ENCODE measurements at regions not wholly inside any gene's neighbourhood (a gene's known extent, or its start where the extent isn't known, plus 50 kb on each side); places are given as distances from the start of the nearest gene placed in this dataset.

DNA sequence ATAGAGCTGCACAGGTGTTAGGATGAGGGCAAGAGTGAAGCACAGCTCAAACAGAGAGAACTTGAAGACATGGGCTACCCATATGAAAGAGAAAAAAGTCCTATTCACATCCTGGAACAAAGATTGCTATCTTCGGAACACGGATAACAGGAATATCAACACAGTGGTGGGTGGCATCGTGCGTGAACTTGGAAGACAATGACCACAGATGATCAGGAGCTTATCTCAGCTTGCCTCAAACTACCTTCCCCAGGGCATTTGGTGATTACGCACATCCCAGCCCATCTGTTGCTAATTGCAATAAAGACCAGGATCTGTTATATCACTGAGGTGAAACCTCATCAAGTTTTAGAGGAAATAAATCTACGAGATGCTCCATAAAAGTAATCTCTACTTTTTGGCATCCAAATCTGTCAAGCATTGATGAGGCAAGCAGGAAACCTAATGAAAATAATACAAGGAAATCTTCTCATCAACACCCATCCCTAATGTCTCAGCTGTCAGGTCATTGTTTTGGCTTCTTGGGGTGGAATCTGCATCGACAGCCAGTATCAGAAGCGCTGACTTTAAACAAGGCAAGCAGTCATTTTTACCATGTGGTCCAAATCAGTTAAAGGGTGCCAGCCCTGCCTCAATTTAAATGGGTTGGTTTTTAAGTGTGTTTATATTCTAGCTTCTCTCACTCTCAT, 188.2 kb downstream of the SPCS3 start:
- no peak for DNase-seq (ENCODE audit: low read depth in 2 of 2)

DNA sequence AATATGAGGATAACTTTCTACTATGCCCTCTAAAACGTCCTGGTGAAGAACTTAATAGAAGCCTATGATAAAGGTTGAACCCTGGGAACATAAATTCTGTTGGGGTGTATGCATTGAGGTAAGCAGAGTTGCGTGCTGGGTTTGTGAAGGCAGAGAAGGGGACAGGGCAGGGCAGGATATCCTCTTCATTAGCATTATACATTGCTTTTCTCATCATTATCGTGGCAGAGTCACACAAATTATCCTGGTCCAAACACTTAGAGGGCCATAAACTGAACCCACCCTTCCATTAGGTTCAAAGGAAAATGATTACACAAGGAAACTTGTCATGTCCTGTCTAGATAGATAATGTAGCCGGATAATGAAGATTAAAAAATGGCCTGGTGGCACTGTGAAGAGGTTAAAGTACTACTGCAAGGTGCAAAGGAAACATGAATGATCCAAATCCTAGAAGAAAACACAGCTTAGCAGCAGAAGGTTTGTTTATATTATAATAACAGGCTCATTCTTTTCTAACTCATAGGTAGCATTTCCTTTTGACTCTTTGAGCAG, 189.1 kb downstream of the SPCS3 start:
- DNase-seq (ENCODE audit: low read depth in 2 of 2), result no peak

DNA sequence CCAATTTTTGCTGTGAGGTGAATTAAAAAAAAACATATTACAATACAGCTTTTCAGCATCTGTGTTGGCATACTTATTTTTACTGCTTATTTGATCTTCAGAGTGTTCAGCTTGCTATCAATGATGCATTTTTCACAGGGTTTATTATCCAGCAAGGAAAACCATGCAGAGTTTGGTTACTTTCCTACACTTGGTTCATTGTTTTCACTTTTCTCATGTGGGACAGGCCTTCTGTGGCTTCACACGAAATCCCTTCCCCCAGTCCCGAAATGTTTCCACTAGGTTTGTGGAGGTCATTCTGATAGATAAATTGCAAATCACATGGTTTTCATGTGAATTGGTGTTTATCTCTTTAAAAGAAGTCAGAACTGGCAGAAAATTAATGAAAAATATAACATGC, 205.8 kb downstream of the SPCS3 start:
- DNase-seq (ENCODE audit: low read depth in 2 of 2), result no peak

DNA sequence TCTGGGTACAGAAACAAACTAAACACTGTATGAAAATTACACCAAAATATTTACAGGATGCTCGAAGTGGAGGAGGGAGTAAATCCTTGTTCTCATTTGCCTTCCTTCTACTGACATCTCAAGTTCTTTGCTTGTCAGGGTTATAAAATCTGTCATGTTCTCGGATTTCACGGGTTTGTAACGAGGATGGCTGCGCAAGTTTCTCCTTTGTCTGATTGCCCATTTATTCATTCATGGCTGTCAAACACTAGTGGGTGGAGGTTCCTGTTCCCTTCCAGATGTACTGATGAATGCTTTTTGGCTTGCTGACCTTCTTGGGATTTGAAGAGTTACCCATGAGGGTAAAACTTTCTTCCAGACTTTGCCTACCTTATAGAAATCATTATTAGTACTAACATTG, 206.9 kb downstream of the SPCS3 start:
- DNase-seq (ENCODE audit: low read depth in 2 of 2), result no peak

DNA sequence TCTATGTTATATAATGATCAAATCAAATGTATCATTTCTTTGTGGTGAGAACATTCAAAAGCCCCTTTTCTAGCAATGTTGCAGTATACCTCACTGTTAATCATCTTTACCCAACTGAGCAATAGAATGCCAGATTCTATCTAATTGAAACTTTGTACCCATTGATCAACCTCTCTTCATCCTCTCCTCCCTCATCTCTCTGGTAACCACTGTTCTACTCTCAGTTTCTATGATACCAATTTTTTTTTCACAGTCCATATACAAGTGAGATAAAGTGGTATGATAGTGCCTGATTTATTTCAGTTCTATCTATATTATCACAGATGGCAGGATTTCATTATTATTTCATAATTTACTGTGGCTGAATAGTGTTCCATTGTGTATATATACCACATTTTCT, 209.8 kb downstream of the SPCS3 start:
- no peak for DNase-seq (ENCODE audit: low read depth in 2 of 2)

DNA sequence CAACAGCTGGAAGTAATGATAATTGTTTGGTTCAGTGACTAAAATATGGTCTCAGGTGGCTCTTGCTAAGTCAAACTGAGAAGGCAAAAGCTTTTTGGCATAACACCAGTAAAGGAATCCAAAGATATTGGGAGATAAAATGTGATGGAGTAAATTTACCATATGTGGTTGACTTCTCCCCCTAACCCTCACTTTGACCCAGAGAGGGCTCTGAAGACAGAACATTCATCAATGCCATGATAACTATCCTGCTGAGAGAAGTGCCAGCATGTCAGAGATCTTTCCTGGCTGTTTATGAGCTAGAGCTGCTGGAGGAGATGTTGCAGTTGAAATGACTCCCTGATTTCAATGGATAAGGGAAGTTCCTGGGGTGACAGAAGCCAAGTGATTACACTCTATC, 213.4 kb downstream of the SPCS3 start:
- no peak for DNase-seq (ENCODE audit: low read depth in 2 of 2)

DNA sequence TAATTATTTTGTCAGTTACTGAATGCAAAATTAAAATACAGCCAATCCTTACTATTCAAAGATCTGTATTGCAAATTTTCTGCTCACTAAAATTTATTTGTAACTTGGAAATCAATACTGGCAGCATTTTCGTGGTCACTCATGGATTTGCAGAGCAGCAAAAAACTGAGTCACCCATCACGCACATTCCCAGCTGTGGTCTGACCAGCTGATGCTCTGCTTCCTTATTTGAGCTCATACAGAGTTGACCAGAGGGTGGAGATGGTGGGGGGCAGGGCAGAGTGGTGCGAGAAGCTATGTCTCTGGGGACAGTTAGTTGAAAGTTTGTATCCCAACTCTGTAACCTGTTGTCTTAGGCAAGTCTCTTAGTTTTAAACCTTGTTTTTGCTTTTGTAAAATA, 214.8 kb downstream of the SPCS3 start:
- DNase-seq (ENCODE audit: low read depth in 2 of 2), result no peak

DNA sequence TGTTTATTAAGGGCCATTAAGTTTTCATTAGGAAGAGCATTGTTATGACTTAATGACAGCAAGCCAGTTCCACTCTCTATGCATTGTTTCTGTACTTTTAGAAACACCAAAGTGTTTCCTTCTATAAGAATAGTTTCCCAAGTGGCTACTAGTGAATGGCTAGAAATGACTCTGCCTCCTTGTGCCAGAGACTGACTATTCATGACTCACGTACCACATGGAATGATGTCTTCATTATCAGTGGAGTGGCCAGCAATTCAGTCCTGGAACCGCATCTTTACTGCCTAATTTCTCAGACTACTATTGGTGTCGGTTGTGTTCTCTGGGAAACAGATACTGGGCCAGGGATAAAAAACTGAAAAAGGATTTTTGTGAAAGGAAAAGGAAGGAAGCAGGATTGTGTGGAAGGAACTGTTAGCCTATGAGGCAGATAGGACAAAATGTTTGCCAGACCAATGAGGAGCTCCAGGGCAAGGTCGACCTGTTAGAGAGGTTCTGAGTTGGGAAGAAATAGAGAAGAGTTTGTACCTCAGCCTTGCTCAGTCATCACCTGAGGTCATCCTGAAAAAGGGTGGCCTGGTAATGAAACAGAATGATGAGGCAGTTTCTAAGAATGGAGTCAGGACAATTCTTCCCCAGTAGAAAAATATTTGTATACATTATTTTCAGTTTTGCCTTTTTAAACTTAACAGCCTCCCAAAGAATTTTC, 218.6 kb downstream of the SPCS3 start:
- peak in 1 of 2 donors; percentile 2 for DNase-seq (ENCODE audit: low read depth in 2 of 2)

DNA sequence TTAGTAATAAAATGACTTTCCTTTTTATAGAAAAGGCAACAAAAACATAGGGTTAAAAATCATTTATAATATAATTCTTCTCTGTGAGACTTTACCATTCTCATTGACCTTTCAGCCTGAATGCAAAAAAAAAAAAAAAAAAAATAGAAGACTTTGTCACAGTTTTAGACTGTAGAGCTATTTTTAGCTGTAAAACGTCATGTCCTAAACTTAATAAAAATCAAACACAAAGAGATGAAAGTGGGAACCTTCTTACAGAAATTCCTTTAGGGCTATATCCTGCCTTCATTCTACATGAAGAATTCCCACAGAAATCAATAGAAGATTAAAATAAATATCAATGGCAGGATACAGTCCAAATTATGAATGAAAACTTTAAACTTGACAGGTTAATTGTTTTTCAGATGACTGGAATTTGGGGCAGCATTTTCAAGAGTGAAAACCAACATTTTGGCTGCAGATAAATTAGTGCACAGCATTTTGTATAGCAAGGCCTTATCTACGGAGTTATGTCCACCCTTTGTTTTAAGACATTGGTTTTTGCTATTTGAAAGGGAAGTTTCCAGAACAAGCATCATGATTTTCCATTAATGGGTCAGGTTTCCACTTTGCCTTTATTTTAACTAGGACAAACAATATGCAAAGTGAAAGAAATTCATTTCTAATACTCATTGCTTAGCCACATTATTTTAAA, 219.5 kb downstream of the SPCS3 start:
- no peak for DNase-seq (ENCODE audit: low read depth in 2 of 2)

DNA sequence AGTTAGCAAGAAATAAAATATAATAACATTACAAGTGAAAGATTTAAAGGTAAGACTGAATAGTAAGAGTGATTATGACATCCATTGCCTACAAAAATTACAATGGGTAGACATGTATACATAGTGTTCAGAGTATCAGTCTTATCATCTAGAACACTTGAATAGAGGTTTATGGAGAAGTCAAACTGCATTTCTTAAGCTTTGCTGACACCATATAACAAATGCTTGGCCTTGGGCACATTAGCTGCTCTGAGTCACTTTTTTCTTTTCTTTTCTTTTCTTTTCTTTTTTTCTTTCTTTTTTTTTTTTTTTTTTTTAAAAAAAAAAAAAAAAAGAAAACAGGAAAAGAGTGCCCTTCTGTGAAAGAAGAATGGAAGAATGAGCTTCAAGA, 220.0 kb downstream of the SPCS3 start:
- no peak for DNase-seq (ENCODE audit: low read depth in 2 of 2)

DNA sequence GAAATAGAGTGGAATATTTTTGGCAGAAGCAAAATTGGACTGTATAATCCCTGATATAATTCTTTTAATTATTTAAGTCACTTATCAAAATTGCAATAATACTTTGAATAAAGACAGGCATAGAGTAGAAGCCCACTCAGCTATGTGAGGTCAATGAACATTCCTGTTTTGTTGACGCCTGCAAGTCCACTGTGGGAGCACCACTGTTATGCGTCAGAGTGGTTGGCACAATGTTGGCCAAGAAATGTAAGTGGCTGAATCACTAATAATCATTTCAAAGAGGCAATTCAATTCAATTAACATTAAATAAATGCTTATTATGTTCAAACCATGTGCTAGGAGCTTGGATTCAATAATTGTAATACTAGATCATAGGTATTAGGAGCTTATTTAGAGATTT, 221.0 kb downstream of the SPCS3 start:
- DNase-seq (ENCODE audit: low read depth in 2 of 2), result peak in 1 of 2 donors; percentile 1

DNA sequence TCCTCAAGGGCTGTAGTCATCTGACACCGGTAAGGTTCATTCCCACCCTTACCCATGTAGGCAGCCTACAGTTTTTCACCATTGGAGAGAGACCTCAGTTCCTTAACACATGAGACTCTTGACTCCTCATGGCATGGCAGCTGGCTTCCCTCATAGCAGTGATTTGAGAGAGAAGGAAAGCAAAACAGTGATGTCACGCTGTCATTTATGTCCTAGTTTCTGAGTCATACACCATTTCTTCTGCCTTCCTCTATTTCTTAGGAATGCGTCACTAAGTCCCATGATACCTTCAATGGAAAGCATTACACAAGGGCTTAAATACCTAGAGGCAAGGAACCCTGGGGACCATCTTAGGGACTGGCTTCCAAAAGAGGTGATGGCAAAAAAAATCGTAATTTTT, 226.1 kb downstream of the SPCS3 start:
- DNase-seq (ENCODE audit: low read depth in 2 of 2), result no peak

DNA sequence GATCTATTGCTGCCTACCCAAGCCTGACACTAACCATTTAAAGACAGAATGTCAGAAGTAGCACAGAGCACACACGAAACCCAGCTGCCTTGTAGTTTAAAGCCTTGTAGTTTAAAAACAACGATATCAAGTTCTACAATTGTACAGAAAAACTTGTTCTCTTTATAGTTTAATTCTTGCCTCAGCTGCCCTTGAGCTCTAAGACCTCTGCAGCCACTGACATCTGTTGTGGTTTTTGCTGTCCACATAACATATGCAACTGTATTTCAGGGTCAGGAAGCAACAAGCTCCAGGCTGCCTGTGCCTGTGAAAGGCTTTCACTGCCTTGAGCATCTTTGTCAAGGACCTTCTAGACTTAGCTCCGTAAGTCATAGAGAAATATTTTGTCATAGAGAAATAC, 227.2 kb downstream of the SPCS3 start:
- DNase-seq (ENCODE audit: low read depth in 2 of 2), result no peak

DNA sequence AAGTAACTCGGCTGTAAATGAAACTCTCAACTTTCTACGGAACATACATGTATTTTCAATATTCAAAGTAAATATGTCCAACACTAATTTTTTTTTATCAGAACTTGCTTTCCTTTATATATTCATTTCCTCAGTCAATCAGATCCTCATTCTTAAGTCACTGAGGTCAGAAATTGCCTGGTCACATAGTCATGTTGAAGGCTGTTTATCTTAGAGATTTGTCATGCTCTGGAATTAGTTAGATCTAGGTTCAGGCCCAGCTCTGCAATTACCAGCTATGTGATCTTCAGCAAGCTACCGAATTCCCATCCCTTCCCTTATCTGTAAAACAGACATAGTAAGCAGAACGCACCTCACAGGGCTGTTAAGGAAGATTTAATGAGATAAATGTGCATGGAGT, 228.8 kb downstream of the SPCS3 start:
- DNase-seq (ENCODE audit: low read depth in 2 of 2), result no peak

DNA sequence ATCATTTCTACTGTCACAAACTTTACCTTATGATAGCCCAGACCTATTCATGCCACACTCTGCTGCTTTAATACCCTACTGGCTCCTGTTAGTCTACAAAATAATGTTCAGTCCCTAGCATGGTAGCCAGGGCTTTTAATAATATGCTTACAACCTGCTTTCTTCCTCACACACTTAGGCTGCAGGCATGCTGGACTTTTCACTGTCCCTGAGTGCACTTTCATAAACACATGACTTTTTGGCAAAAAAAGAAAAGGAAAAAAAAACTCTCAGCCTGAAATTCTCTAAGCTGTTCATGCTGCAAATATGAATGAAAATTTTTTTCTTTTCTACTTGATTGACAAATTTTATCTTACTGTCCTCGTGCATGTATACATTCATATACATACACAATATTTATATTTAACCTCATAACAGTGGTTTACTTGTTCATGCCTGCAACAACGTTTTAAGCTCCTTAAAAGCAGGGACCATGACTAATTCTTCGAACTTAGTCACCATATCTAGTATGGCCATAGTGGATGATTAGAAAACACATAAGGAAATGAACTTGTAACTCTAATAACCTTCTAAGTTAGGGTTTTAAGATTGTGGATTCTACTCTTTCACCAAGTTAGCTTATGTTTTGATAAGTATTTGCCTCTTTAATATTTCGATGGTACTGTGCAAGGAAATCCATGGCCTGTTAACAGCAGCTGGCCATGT, 229.5 kb downstream of the SPCS3 start:
- DNase-seq (ENCODE audit: low read depth in 2 of 2), result no peak

DNA sequence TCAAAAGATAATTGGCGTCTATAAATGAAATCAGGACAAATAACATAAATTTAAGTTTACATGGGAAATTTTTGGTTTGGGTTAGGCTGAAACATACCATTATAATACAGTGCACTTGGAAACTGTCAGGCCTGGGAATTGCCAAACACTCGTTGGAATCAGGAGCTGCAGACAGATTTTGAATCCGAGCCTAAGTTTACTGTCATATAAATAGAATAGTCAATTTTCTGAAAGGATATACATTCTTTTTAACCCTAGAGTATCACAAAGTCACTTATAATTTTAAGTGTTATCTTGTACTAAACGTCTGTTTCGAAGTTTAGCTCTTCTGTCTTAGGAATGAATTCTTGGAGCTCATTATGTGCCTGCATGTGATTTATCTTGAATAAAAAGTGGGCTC, 234.1 kb downstream of the VEGFC start:
- DNase-seq (ENCODE audit: low read depth in 2 of 2), result no peak

DNA sequence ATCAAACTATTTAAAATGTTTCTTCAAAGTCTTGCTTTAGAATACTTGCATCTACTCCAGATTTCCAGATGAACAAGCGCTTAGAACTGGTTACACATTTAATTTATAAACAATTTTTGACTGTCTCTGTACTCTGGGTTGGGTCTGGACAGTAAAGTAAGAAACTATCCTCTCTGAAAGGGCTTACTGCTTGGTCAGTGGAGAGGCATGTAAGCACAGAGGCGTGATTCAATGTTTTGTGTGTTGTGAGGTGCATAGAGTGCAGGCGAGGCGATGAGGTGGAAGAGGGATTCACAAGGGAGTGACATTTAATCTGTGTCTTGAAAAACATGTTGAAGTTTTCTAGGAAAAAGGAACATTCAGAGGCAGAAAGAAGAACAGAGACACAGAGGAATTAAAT, 231.4 kb downstream of the VEGFC start:
- DNase-seq (ENCODE audit: low read depth in 2 of 2), result no peak

DNA sequence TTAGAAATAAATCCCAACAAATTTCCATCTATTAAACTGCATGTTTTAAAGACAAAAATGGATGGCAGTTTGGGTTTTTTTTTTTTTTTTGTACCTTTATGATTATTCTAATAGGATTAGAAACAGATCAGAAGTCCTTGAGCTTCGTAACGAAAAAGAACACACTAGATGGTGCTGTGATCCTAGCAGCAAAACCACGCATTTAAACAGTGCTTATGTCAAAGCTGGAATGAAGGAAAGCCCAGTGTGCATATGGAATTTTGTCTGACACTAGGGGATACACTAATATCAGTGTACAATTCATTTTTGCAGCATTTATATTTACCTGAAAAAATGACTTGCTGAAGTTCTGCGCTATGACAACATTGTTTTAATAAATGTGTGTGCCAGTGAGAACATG, 229.1 kb downstream of the VEGFC start:
- DNase-seq (ENCODE audit: low read depth in 2 of 2), result peak in 1 of 2 donors; percentile 12

DNA sequence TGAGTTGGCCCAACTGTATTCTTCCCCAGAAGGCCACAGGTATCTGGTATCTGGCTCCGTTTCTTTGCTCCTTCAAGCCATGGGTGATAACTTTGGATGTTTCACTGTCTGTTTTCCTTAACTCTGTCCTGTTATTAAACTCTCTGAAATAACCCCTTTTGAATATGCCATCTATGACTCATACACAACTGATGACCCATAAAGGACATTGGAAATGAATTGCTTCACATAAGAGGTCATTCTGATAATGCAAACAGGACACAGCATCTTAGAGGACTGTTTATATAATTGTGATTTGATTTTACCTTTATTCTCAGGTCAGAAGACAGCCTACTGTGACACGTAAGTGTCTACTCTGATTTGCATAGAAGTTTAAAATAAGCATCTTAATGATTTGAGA, 227.7 kb downstream of the VEGFC start:
- no peak for DNase-seq (ENCODE audit: low read depth in 2 of 2)

DNA sequence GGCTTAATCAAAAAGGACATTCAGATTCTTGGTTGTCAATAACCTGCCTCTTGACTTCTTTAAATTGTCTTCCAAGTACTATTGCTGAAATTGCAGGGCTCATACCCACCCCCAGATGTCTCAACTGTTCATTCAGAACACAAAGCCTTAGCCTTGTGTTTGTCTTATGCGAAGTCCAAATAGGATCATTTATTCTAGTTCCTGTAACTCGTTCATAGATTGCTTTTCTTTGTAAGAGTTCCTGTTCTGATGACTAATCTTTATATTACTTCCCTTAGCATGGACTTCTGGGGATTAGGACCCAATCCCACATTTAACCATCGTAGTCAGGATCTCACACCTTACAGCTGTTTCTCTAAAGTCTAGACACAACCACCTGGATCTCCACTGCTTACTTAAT, 226.0 kb downstream of the VEGFC start:
- peak in 1 of 2 donors; percentile 2 for DNase-seq (ENCODE audit: low read depth in 2 of 2)

DNA sequence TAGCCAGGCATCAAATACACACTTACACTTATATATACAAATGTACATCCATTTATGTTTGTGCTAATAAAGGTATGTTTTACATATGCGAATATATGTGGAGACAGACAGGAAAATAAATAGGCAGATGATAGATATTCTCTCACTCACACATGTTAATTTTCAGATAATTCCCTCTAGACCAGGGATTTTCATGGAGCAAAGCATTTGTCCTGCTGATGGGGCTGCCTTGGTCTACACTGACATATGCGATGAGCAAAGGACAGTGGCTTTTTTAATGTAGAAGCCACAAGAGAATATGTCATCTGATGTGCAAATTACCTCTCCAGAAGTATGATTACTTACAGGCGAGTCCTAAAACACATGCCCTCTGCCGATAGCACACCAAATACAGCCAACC, 224.5 kb downstream of the VEGFC start:
- DNase-seq (ENCODE audit: low read depth in 2 of 2), result no peak

DNA sequence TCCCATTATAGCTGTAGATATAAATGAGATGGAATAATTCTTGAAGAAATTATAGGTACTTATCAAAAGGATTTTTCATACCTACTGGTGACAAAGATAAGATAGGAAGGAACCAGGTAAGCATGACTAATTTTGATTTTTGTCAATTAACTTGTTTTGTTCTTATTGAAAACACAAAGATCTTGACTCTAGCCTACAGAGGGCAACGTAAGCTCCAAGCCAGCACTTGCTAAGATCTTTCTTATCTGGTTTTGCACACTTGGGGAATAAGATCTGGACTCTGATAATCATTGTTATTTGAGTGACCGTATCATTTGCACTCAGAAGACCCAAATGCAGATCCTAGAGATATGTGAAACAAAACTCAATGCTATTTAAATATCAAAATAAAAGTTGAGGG, 223.4 kb downstream of the VEGFC start:
- peak in 1 of 2 donors; percentile 1 for DNase-seq (ENCODE audit: low read depth in 2 of 2)

Data from dermis microvascular lymphatic vessel endothelial cell (primary cell).